ENCODE measurements at regions not wholly inside any gene's neighbourhood (a gene's known extent, or its start where the extent isn't known, plus 50 kb on each side); places are given as distances from the start of the nearest gene placed in this dataset.
A peak's percentile ranks its signal among the peaks of the same experiment; 100 is the strongest.
"Not testable (repeated sequence)": the region's sequence is repeated elsewhere in the genome, so short reads cannot be mapped to it uniquely, and the experiment has no call there.

DNA sequence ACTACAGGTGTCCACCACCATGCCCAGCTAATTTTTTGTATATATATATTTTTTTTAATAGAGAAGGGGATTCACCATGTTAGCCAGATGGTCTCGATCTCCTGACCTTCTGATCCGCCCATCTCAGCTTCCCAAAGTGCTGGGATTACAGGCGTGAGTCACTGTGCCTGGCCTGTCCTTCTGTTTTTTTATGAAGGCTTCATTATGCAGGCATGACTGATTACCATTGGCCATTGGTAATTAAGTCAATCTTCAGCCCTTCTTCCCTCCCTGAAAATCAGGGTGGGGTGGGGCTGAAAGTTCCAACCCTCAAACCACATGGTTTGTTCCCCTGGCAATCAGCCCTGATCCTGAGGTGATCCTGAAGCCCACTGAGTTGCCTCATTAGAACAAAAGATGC is 336.9 kb downstream of the PTTG2 start:
- H3K4me3 ChIP-seq (ENCODE audit: low read depth, low read length), result no peak overlapping the region
- DNase-seq (ENCODE audit: low read depth) (no peak), FAIRE-seq (no peak)
- no peaks in the 10 kb centered on the region for H3K36me3 ChIP-seq (ENCODE audit: control insufficient read depth, insufficient read depth, low read length)
- no peaks in the 10 kb centered on the region for H3K27me3 ChIP-seq (ENCODE audit: control insufficient read depth, insufficient read depth, low read length)
- TF ChIP-seq, protein P1, sequence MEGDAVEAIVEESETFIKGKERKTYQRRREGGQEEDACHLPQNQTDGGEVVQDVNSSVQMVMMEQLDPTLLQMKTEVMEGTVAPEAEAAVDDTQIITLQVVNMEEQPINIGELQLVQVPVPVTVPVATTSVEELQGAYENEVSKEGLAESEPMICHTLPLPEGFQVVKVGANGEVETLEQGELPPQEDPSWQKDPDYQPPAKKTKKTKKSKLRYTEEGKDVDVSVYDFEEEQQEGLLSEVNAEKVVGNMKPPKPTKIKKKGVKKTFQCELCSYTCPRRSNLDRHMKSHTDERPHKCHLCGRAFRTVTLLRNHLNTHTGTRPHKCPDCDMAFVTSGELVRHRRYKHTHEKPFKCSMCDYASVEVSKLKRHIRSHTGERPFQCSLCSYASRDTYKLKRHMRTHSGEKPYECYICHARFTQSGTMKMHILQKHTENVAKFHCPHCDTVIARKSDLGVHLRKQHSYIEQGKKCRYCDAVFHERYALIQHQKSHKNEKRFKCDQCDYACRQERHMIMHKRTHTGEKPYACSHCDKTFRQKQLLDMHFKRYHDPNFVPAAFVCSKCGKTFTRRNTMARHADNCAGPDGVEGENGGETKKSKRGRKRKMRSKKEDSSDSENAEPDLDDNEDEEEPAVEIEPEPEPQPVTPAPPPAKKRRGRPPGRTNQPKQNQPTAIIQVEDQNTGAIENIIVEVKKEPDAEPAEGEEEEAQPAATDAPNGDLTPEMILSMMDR (IDR thresholded peaks at IDR 0.05; ENCODE audit: insufficient read depth, low read length, severe bottlenecking), result no peak

DNA sequence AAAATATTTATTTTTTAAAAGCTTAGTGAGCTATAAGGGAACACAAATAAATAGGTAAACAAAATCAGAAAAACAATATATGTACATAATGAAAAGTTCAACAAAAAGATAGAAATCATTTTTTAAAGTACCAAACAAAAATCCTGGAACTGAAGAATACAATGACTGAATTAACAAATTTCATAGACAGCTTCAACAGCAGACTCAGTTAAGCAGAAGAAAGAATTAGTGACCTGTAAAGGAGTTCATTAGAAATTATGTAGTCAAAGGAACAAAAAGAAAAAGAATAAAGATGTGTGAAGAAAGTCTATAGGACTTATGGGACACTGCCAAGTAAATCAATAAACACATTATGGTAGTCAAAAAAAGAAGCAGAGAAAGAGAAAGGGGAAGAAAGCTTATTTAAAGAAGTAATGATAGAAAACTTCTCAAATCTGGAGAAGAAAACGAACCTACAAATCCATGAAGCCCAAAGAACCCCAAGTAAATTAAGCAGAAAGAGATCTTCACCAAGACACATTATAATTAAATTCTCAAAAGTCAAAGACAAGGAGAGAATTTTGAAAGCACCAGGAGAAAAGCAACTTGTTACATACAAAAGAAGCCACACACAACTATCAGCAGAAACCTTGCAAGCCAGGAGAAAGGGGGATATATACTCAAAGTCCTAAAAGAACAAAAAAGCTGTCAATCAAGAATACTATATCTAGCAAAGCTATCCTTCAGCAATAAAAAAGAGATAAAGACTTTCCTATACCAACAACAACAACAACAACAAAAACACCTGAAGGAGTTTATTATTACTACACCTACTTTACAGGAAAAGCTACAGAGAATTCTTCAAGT is 338.9 kb downstream of the PTTG2 start:
- FAIRE-seq (no peak), DNase-seq (ENCODE audit: low read depth) (no peak)
- no peaks in the 10 kb centered on the region for H3K27me3 ChIP-seq (ENCODE audit: control insufficient read depth, insufficient read depth, low read length)
- H3K4me3 ChIP-seq (ENCODE audit: low read depth, low read length), result no peak overlapping the region
- no peaks in the 10 kb centered on the region for H3K36me3 ChIP-seq (ENCODE audit: control insufficient read depth, insufficient read depth, low read length)
- TF ChIP-seq, protein P1 (IDR thresholded peaks at IDR 0.05; ENCODE audit: insufficient read depth, low read length, severe bottlenecking), result no peak

DNA sequence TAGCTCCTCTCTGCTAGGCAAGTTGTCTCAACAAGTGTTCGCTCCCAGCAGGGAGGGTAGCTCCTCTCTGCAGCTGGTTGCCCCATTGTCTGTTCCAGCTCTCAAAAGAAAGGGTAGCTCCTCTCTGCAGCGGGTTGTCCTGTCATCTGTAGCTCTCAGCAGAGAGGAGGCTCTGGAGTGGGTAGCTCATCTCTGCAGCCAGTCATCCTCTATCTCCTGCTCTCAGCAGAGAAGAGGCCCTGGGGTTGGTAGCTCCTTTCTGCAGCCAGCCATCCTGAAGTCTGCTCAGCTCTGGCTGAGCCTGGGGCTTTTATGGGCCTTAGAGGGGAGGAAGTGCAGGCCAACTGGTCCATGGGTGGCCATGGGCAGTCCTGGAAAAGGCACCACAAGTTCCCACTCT is 342.7 kb downstream of the PTTG2 start:
- no peak for FAIRE-seq
- H3K4me3 ChIP-seq (ENCODE audit: low read depth, low read length), result no peak overlapping the region

DNA sequence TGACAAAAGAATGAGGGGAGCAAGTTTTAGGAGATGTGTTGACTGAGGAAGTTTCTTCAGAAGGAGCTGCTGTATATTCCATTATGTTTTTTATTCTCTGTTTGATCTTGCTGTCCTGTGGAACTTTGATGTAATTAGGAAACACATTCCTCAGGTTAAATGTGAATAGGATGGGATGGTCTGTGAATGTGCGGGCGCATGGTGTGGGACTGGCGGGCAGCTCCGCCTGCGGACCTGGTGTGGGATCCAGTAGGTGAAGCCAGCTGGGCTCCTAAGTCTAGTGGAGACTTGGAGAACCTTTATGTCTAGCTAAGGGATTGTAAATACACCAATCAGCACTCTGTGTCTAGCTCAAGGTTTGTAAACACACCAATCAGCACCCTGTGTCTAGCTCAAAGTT is 344.3 kb downstream of the PTTG2 start:
- not testable (repeated sequence) for FAIRE-seq; H3K36me3 ChIP-seq (ENCODE audit: control insufficient read depth, insufficient read depth, low read length); H3K27me3 ChIP-seq (ENCODE audit: control insufficient read depth, insufficient read depth, low read length); DNase-seq (ENCODE audit: low read depth); H3K4me3 ChIP-seq (ENCODE audit: low read depth, low read length)

More for the DNA sequence above, 342.7 kb downstream of the PTTG2 start:
- no peaks in the 10 kb centered on the region for H3K36me3 ChIP-seq (ENCODE audit: control insufficient read depth, insufficient read depth, low read length)
- DNase-seq (ENCODE audit: low read depth), result no peak
- TF ChIP-seq, protein P1 (IDR thresholded peaks at IDR 0.05; ENCODE audit: insufficient read depth, low read length, severe bottlenecking), result no peak
- H3K27me3 ChIP-seq (ENCODE audit: control insufficient read depth, insufficient read depth, low read length), result no peaks in the 10 kb centered on the region

DNA sequence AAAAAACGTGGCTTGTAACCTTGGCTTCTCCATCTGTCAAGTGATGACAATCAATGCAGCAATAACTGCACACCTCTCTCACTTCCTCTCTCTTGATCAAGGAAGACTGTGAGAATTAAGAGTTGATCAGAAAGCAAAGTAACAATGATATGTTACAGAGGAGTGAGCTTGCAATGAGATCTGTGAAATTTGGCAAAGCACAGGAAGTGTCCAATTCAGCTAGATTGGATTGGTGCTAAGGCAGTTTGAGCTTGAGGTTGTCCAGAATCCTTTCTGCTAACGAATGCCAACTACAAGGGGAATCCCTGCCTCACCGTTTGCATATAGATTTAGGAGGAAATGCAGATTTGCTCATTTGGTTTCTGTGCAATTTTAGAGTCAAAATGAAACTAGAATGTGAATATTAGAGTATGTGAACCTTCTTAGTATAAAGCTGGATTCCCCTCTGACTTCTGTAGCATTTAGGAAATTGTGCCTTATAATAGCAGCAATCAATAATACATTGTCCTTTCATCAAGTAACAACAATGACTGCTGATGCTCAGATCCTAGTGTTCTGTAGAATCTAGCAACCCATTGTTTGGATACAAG is 346.4 kb downstream of the PTTG2 start:
- Histone ChIP-seq H3K36me3 (ENCODE audit: control insufficient read depth, insufficient read depth, low read length) (no peaks in the 10 kb centered on the region), H3K4me3 (ENCODE audit: low read depth, low read length) (no peak overlapping the region), H3K27me3 (ENCODE audit: control insufficient read depth, insufficient read depth, low read length) (no peaks in the 10 kb centered on the region)
- DNase-seq (ENCODE audit: low read depth), result no peak
- TF ChIP-seq, protein P1 (IDR thresholded peaks at IDR 0.05; ENCODE audit: insufficient read depth, low read length, severe bottlenecking), result no peak
- peak; percentile 86 for FAIRE-seq

DNA sequence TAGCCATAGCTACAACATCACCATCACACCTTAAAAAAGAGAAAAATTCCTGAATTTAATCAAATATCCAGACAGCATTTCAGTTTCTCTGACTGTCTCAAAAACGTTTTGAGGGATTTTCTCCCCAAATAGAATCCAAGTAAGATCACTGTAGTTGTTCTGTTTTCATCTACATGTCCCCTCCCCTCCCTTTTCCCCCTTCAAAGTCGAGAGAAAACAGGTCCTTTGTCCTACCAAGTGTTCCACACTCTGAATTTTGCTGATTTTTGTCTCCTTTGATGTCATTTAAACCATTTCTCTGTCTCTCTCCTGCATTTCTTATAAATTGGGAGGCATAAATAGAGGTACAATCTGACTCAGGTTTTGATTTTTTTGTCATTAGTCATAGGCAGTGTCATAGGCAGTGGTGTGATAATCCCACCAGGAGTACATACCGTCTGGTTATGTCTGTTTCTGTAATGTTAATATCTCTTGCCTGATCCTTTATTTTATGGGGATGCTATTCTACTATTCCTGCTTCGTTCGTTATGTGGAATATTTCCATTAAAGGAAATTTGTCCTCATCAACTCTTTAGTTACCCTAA is 348.6 kb downstream of the PTTG2 start:
- FAIRE-seq (no peak), DNase-seq (ENCODE audit: low read depth) (peak; percentile 89)
- Histone ChIP-seq H3K27me3 (ENCODE audit: control insufficient read depth, insufficient read depth, low read length) (no peaks in the 10 kb centered on the region), H3K36me3 (ENCODE audit: control insufficient read depth, insufficient read depth, low read length) (no peaks in the 10 kb centered on the region), H3K4me3 (ENCODE audit: low read depth, low read length) (no peak overlapping the region)
- TF ChIP-seq, protein P1 (IDR thresholded peaks at IDR 0.05; ENCODE audit: insufficient read depth, low read length, severe bottlenecking), result no peak
